CD4-positive, alpha-beta T cell (primary cell): ENCODE measurements at regions not wholly inside any gene's neighbourhood (a gene's known extent, or its start where the extent isn't known, plus 50 kb on each side); places are given as distances from the start of the nearest gene placed in this dataset.

Source experiments
- ATAC-seq: fragments of 200-7000 bp; cut with Tn5 transposase; one replicate; pipeline ENCODE4 v1.10.0; 2022; ENCODE audit warnings: mild to moderate bottlenecking; ENCODE audit not compliant: poor library complexity
- CTCF ChIA-PET: fragments of 350-600 bp; sonication (Branson Sonifier 250); formaldehyde crosslinking; loops from one replicate; lab custom pipeline; 2021; ENCODE audit warnings: antibody characterized with exemption, inconsistent platforms; lab: Charles Lee
- POLR2A ChIA-PET: fragments of 350-600 bp; sonication (Branson Sonifier 250); formaldehyde crosslinking; loops from one replicate; lab custom pipeline; 2021; ENCODE audit warnings: antibody characterized with exemption, inconsistent platforms; lab: Charles Lee
- DNase-seq, 14 experiments: peaks; one replicate each; pipeline ENCODE4 v3.0.0-alpha.2; 2013 to 2020; ENCODE audit warnings: mixed read lengths in 2 of 14
- H3K27ac ChIP-seq, 2 donors: one replicate each; pipeline versions ENCODE4 v1.5.1 to v1.7.0; 2013; ENCODE audit warnings: low read length in 2 of 2, low read depth in 1 of 2, mild to moderate bottlenecking in 1 of 2
- H3K27me3 ChIP-seq, 2 experiments: 1 replicate in 1 of 2; 2 replicates in 1 of 2; pipeline versions ENCODE4 v1.6.1 to v1.7.0; 2013; ENCODE audit warnings: low read length in 2 of 2, control low read depth in 1 of 2, mild to moderate bottlenecking in 1 of 2, moderate library complexity in 1 of 2; ENCODE audit not compliant: insufficient read depth in 2 of 2, control insufficient read depth in 1 of 2
- H3K36me3 ChIP-seq: one replicate; pipeline ENCODE4 v1.6.1; 2013; ENCODE audit warnings: low read length, control low read depth; ENCODE audit not compliant: insufficient read depth
- H3K4me1 ChIP-seq: one replicate; pipeline ENCODE4 v1.6.1; 2013; ENCODE audit warnings: low read length, control low read depth; ENCODE audit not compliant: insufficient read depth
- H3K4me3 ChIP-seq: one replicate; pipeline ENCODE4 v1.5.1; 2013; ENCODE audit warnings: mild to moderate bottlenecking, low read length, moderate library complexity
- H3K9me3 ChIP-seq, 2 experiments: 1 replicate in 1 of 2; 2 replicates in 1 of 2; pipeline versions ENCODE4 v1.6.1 to v1.7.0; 2013; ENCODE audit warnings: low read length in 2 of 2, mild to moderate bottlenecking in 2 of 2, control low read depth in 1 of 2, moderate library complexity in 1 of 2; ENCODE audit not compliant: control insufficient read depth in 1 of 2, insufficient read depth in 1 of 2
- H3K27ac Mint-ChIP-seq: one replicate; pipeline ENCODE4 v1.8.0; 2020; ENCODE audit warnings: mixed read lengths
- H3K27me3 Mint-ChIP-seq: one replicate; pipeline ENCODE4 v1.8.0; 2021; ENCODE audit warnings: mixed read lengths
- H3K36me3 Mint-ChIP-seq: one replicate; pipeline ENCODE4 v1.8.0; 2021; ENCODE audit warnings: low read depth, mixed read lengths
- H3K4me1 Mint-ChIP-seq: one replicate; pipeline ENCODE4 v1.8.0; 2021; ENCODE audit warnings: low read depth, mixed read lengths
- H3K4me3 Mint-ChIP-seq: one replicate; pipeline ENCODE4 v1.8.0; 2020; ENCODE audit warnings: mild to moderate bottlenecking, mixed read lengths
- H3K9me3 Mint-ChIP-seq: one replicate; pipeline ENCODE4 v1.8.0; 2020; ENCODE audit warnings: mixed read lengths
- intact Hi-C, 2 experiments: fragments of 100-400 bp; cut with DNase I in 1 of 2; cut with micrococcal nuclease in 1 of 2; formaldehyde crosslinking; loops; one replicate each; pipeline versions ENCODE4 v1.15.1 to v1.9.0; 2023 to 2025; cut with DNase I, micrococcal nuclease
- TF ChIP-seq, protein P1 (sequence below): fragments of 200-600 bp; IDR thresholded peaks from one replicate; pipeline ENCODE4 v1.8.0; 2022; ENCODE audit warnings: antibody characterized with exemption, mild to moderate bottlenecking

DNA sequence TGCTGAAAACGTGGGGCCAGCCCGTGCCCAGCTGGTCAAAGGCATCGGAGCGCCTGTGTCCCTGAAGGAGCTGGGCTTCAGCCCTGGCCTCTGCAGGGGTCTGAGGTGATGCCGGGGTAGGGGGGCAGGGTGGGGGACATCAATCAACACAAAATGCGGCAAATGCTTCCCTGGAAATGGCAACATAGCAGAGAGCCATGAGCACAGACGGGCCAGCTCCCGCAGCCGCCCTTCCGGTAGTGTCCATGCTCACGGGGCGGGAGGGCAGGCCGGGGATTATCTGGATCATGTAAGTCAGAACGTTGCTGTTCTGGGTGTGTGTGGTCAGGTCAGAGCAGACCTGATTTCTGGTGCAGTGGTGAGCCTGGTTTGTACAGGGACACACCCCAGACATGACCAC lies 56.5 kb upstream of the TWIST2 start:
- POLR2A ChIA-PET: no interaction called here
- CTCF ChIA-PET: no interaction called here
- H3K27ac Mint-ChIP-seq: no peak overlapping the region

DNA sequence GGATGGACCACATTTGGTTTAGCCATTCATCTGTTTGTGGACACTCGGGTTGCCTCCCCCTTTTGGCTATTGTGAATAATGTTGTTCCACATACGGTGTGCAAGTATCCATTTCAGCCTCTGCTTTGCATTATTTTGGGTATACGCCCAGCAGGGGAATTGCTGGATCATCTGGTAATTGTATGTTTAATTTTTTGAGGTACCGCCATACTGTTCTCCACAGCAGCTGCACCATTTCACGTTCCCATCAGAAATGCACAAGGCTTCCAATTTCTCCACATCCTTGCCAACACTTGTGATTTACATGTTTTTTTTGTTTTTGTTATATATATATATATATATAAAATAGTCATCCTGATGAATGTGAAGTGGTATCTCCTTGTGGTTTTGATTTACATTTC lies 54.6 kb upstream of the TWIST2 start:
- H3K4me1 ChIP-seq: no peaks in the 10 kb centered on the region
- POLR2A ChIA-PET: no interaction called here

More for the DNA sequence above, 56.5 kb upstream of the TWIST2 start:
- Histone ChIP-seq H3K4me1 (no peaks in the 10 kb centered on the region), H3K27ac (no peak overlapping the region), H3K4me3 (no peak overlapping the region), H3K36me3 (no peaks in the 10 kb centered on the region), H3K27me3 (no peaks in the 10 kb centered on the region), H3K9me3 (peaks cover 0 to 9% of the 10 kb centered on the region in 2 experiments)
- no peak for ATAC-seq
- no peak for DNase-seq
- no peaks in the 10 kb centered on the region for H3K9me3 Mint-ChIP-seq
- TF ChIP-seq, protein P1, sequence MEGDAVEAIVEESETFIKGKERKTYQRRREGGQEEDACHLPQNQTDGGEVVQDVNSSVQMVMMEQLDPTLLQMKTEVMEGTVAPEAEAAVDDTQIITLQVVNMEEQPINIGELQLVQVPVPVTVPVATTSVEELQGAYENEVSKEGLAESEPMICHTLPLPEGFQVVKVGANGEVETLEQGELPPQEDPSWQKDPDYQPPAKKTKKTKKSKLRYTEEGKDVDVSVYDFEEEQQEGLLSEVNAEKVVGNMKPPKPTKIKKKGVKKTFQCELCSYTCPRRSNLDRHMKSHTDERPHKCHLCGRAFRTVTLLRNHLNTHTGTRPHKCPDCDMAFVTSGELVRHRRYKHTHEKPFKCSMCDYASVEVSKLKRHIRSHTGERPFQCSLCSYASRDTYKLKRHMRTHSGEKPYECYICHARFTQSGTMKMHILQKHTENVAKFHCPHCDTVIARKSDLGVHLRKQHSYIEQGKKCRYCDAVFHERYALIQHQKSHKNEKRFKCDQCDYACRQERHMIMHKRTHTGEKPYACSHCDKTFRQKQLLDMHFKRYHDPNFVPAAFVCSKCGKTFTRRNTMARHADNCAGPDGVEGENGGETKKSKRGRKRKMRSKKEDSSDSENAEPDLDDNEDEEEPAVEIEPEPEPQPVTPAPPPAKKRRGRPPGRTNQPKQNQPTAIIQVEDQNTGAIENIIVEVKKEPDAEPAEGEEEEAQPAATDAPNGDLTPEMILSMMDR: no peak
- H3K27me3 Mint-ChIP-seq: peaks cover 7% of the 10 kb centered on the region
- H3K36me3 Mint-ChIP-seq: no peaks in the 10 kb centered on the region
- H3K4me1 Mint-ChIP-seq: no peaks in the 10 kb centered on the region
- H3K4me3 Mint-ChIP-seq: no peak overlapping the region
- intact Hi-C loops: no loop called here

DNA sequence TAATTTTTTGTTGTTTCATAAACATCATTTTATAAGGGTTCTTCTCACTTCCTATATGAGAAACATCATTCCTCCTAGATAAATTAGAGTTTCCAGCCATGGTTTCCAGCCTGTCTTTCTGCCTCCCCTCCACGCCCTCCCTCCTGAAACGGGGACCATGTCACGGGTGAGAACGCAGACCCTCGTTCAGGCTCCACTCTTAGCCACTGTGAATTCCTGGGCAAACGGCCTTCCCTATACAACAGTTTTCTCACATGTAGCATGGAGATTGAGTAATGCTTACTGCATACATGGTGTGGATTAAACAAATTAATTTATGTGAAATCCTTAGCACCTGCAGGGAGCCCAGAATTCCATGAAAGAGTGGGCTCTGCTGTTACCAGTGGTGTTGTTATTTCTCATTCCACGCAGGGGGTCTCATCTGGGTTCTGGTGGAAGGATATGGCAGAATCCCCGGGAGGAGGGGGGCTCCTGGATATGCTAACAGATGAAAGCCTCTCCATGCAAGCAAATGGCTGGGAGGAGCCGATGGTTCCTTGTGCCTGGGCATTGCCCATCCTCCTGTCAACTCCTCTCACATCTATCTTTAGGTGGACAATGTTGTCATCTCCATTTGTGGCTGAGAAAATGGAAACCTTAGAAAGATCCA lies 54.0 kb upstream of the TWIST2 start:
- Histone ChIP-seq H3K36me3 (no peaks in the 10 kb centered on the region), H3K4me1 (no peaks in the 10 kb centered on the region), H3K27ac (no peak overlapping the region), H3K4me3 (no peak overlapping the region), H3K9me3 (peaks cover 0 to 9% of the 10 kb centered on the region in 2 experiments), H3K27me3 (peaks cover 0 to 9% of the 10 kb centered on the region in 2 experiments)
- intact Hi-C loops: no loop called here
- ATAC-seq: no peak
- TF ChIP-seq, protein P1: no peak
- Mint-ChIP-seq H3K36me3 (no peaks in the 10 kb centered on the region), H3K4me1 (no peaks in the 10 kb centered on the region), H3K27ac (no peak overlapping the region), H3K27me3 (peaks cover 16% of the 10 kb centered on the region), H3K4me3 (no peak overlapping the region), H3K9me3 (no peaks in the 10 kb centered on the region)
- DNase-seq: no peak
- ChIA-PET CTCF (no interaction called here), POLR2A (no interaction called here)

More for the DNA sequence above, 54.6 kb upstream of the TWIST2 start:
- Mint-ChIP-seq H3K4me3 (no peak overlapping the region), H3K27ac (no peak overlapping the region), H3K9me3 (no peaks in the 10 kb centered on the region), H3K4me1 (no peaks in the 10 kb centered on the region), H3K36me3 (no peaks in the 10 kb centered on the region), H3K27me3 (peaks cover 13% of the 10 kb centered on the region)
- no peak for DNase-seq
- Histone ChIP-seq H3K36me3 (no peaks in the 10 kb centered on the region), H3K4me3 (no peak overlapping the region), H3K27ac (no peak overlapping the region), H3K27me3 (peaks cover 0 to 9% of the 10 kb centered on the region in 2 experiments), H3K9me3 (peaks cover 0 to 9% of the 10 kb centered on the region in 2 experiments)
- intact Hi-C loops: no loop called here
- CTCF ChIA-PET: no interaction called here
- TF ChIP-seq, protein P1: no peak
- no peak for ATAC-seq
